HCT116 (cell line): ENCODE measurements at regions not wholly inside any gene's neighbourhood (a gene's known extent, or its start where the extent isn't known, plus 50 kb on each side); places are given as distances from the start of the nearest gene placed in this dataset.

Experiments used
- ATAC-seq: fragments of 200-7000 bp; cut with Tn5 transposase; 2 replicates; pipeline ENCODE4 v1.9.1; 2020; ENCODE audit warnings: mild to moderate bottlenecking, moderate library complexity
- BruUV-seq: library from RNA; stranded (reverse); fragments of 400-500 nt; replicated peaks from 2 replicates; lab custom pipeline; 2021; lab: Mats Ljungman, UMichigan
- CTCF ChIA-PET: fragments of 300-600 bp; sonication (Branson Sonifier 250); formaldehyde crosslinking; loops from one replicate; lab custom pipeline; 2021; ENCODE audit warnings: antibody characterized with exemption; lab: Charles Lee
- POLR2A ChIA-PET: fragments of 300-600, 350-600 bp; sonication (Branson Sonifier 250); formaldehyde crosslinking; loops from one replicate; lab custom pipeline; 2021; ENCODE audit warnings: antibody characterized with exemption; lab: Charles Lee
- RAD21 ChIA-PET, 2 experiments: fragments of 300-600 bp; sonication (Branson Sonifier 250); formaldehyde crosslinking; loops; one replicate each; lab custom pipeline; 2023; ENCODE audit warnings: low total read pairs in 2 of 2; ENCODE audit not compliant: uncharacterized antibody in 2 of 2, unreplicated experiment in 2 of 2, low non-redundant PET in 1 of 2; lab: Charles Lee
- DNase-seq: peaks from one replicate; pipeline ENCODE4 v3.0.0-alpha.2; 2010; ENCODE audit warnings: low read depth, low spot score
- H2AFZ ChIP-seq: fragments of 200-600 bp; shearing (Covaris generic), sonication (generic); 2 replicates; pipeline ENCODE4 v1.6.1; 2017; ENCODE audit warnings: low read depth, mixed run types, mixed read lengths, antibody characterized with exemption, low read length; ENCODE audit not compliant: poor library complexity, severe bottlenecking
- H3K27ac ChIP-seq: 2 replicates; pipeline ENCODE4 v1.5.1; 2012; ENCODE audit warnings: low read depth, low read length
- H3K27me3 ChIP-seq: fragments of 200-600 bp; sonication (generic); 2 replicates; pipeline ENCODE4 v1.6.1; 2016; ENCODE audit warnings: mixed run types, low read length, mixed read lengths; ENCODE audit not compliant: insufficient read depth
- H3K36me3 ChIP-seq, 2 experiments: fragments of 200-500 bp in 1 of 2; fragments of 200-600 bp in 1 of 2; sonication (Bioruptor generic) in 1 of 2; sonication (generic) in 1 of 2; 2 replicates each; pipeline versions ENCODE4 v1.5.1 to v1.6.1; 2014 to 2016; ENCODE audit warnings: low read length in 2 of 2, inconsistent platforms in 1 of 2, mixed read lengths in 1 of 2, mixed run types in 1 of 2; ENCODE audit not compliant: insufficient read depth in 2 of 2, control insufficient read depth in 1 of 2
- H3K4me1 ChIP-seq, 2 experiments: fragments of 200-600 bp in 1 of 2; sonication (generic) in 1 of 2; 2 replicates each; pipeline versions ENCODE4 v1.5.1 to v1.6.1; 2012 to 2017; ENCODE audit warnings: low read length in 2 of 2, inconsistent platforms in 1 of 2, mild to moderate bottlenecking in 1 of 2, mixed read lengths in 1 of 2, mixed run types in 1 of 2, moderate library complexity in 1 of 2; ENCODE audit not compliant: insufficient read depth in 2 of 2, control insufficient read depth in 1 of 2
- H3K4me2 ChIP-seq: fragments of 200-600 bp; sonication (generic); 2 replicates; pipeline ENCODE4 v1.6.1; 2017; ENCODE audit warnings: mixed run types, low read length, mixed read lengths
- H3K4me3 ChIP-seq, 2 experiments: fragments of 200-600 bp in 1 of 2; sonication (generic) in 1 of 2; replicated peaks in 1 of 2; 2 replicates each; pipeline ENCODE4 v1.5.1; 2011 to 2016; ENCODE audit warnings: low read length in 2 of 2, control low read depth in 1 of 2, low read depth in 1 of 2, mild to moderate bottlenecking in 1 of 2, mixed read lengths in 1 of 2, mixed run types in 1 of 2
- H3K79me2 ChIP-seq: fragments of 200-600 bp; sonication (generic); 2 replicates; pipeline ENCODE4 v1.6.1; 2017; ENCODE audit warnings: mild to moderate bottlenecking, mixed run types, low read length, moderate library complexity, mixed read lengths; ENCODE audit not compliant: insufficient read depth
- H3K9ac ChIP-seq: fragments of 200-600 bp; sonication (generic); 2 replicates; pipeline ENCODE4 v1.6.1; 2016; ENCODE audit warnings: low read length, mixed read lengths
- H3K9me2 ChIP-seq: fragments of 200-600 bp; sonication (generic), shearing (Covaris generic); 2 replicates; pipeline ENCODE4 v1.6.1; 2017; ENCODE audit warnings: mixed run types, mild to moderate bottlenecking, moderate library complexity; ENCODE audit not compliant: insufficient read depth
- H3K9me3 ChIP-seq, 2 experiments: fragments of 200-500 bp in 1 of 2; fragments of 200-600 bp in 1 of 2; sonication (Bioruptor generic) in 1 of 2; sonication (generic) in 1 of 2; 2 replicates each; pipeline ENCODE4 v1.6.1; 2014 to 2017; ENCODE audit warnings: low read length in 2 of 2, mixed read lengths in 2 of 2, inconsistent platforms in 1 of 2, low read depth in 1 of 2, mild to moderate bottlenecking in 1 of 2, mixed run types in 1 of 2, moderate library complexity in 1 of 2; ENCODE audit not compliant: control insufficient read depth in 1 of 2, insufficient read depth in 1 of 2
- H4K20me1 ChIP-seq: fragments of 200-600 bp; sonication (generic), shearing (Covaris generic); 2 replicates; pipeline ENCODE4 v1.6.1; 2017; ENCODE audit warnings: mixed run types, mild to moderate bottlenecking, moderate library complexity; ENCODE audit not compliant: insufficient read depth
- CBX3 ChIP-seq: IDR thresholded peaks from 2 replicates; pipeline ENCODE4 v1.6.1; 2012; ENCODE audit warnings: low read depth
- EZH2 ChIP-seq: fragments of 200-600 bp; sonication (generic); IDR thresholded peaks from 2 replicates; pipeline ENCODE4 v1.6.1; 2017; ENCODE audit warnings: antibody characterized with exemption, mixed run types
- EZH2phosphoT487 ChIP-seq: fragments of 200-600 bp; IDR thresholded peaks from 2 replicates; pipeline ENCODE4 v1.6.1; 2018; ENCODE audit warnings: antibody characterized with exemption, borderline replicate concordance
- JUND ChIP-seq: IDR thresholded peaks from 2 replicates; pipeline ENCODE4 v1.6.1; 2012
- POLR2A ChIP-seq: IDR thresholded peaks from 2 replicates; pipeline ENCODE4 v1.7.0; 2011; ENCODE audit warnings: borderline replicate concordance; ENCODE audit not compliant: insufficient read depth, insufficient read length; ENCODE audit errors: extremely low read depth
- RAD21 ChIP-seq: IDR thresholded peaks from 2 replicates; pipeline ENCODE4 v1.6.1; 2012; ENCODE audit warnings: low read depth, mild to moderate bottlenecking
- SIN3A ChIP-seq: IDR thresholded peaks from 2 replicates; pipeline ENCODE4 v1.6.1; 2012; ENCODE audit warnings: low read depth
- SRF ChIP-seq: IDR thresholded peaks from 2 replicates; pipeline ENCODE4 v1.6.1; 2012; ENCODE audit warnings: low read depth
- YY1 ChIP-seq: IDR thresholded peaks from 2 replicates; pipeline ENCODE4 v1.6.1; 2011; ENCODE audit warnings: low read length, low read depth, moderate library complexity, mild to moderate bottlenecking; ENCODE audit not compliant: insufficient replicate concordance; ENCODE audit errors: extremely low read depth
- intact Hi-C: fragments of 100-400 bp; cut with micrococcal nuclease; formaldehyde crosslinking; loops from 2 replicates; pipeline ENCODE4 v1.10.0; 2022
- TF ChIP-seq, protein P1 (sequence below): IDR thresholded peaks from 2 replicates; pipeline ENCODE4 v1.6.1; 2012
- TF ChIP-seq, protein P2 (sequence below): IDR thresholded peaks from 2 replicates; pipeline ENCODE4 v1.6.1; 2012; ENCODE audit warnings: low read depth
- TF ChIP-seq, protein P3 (sequence below): IDR thresholded peaks from 2 replicates; pipeline ENCODE4 v1.6.1; 2012

DNA sequence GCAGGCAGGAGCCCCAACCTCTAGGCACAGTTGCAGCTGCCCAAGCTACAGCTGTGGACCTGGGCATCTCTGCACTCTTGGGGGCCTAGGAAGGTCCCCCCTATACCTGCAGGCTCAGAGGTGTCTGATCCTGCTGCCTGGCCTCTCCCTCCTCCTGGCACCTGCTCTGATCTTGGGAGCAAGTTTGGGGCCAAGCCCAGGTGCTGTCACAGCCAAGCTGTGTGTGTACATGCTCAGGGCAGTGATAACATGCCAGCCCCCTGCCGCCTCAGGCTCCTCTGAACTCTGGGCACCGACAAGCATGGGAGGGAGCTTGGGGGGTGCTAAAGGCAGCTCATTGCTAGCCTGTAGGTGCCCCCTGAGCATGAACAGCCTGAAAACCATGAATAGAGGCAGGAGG lies 829.6 kb upstream of the VRK2 start:
- no peaks in the 10 kb centered on the region for H4K20me1 ChIP-seq
- no TSS peak for BruUV-seq

More for the DNA sequence above, 829.6 kb upstream of the VRK2 start:
- H3K9me3 ChIP-seq, result peaks cover 0 to 4% of the 10 kb centered on the region in 2 experiments; a peak in 1 of 4 replicates
- H3K4me3 ChIP-seq, result no peak overlapping the region
- no peak overlapping the region for H3K4me2 ChIP-seq
- ChIA-PET POLR2A (no interaction called here), CTCF (no interaction called here), RAD21 (no interaction called here)
- no peak for ATAC-seq
- no peak for TF ChIP-seq RAD21
- no peak for TF ChIP-seq POLR2A
- no peak for TF ChIP-seq CBX3
- TF ChIP-seq EZH2phosphoT487, result no peak
- TF ChIP-seq, protein P1, sequence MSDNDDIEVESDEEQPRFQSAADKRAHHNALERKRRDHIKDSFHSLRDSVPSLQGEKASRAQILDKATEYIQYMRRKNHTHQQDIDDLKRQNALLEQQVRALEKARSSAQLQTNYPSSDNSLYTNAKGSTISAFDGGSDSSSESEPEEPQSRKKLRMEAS, result no peak
- no peak for TF ChIP-seq SIN3A
- TF ChIP-seq, protein P2, sequence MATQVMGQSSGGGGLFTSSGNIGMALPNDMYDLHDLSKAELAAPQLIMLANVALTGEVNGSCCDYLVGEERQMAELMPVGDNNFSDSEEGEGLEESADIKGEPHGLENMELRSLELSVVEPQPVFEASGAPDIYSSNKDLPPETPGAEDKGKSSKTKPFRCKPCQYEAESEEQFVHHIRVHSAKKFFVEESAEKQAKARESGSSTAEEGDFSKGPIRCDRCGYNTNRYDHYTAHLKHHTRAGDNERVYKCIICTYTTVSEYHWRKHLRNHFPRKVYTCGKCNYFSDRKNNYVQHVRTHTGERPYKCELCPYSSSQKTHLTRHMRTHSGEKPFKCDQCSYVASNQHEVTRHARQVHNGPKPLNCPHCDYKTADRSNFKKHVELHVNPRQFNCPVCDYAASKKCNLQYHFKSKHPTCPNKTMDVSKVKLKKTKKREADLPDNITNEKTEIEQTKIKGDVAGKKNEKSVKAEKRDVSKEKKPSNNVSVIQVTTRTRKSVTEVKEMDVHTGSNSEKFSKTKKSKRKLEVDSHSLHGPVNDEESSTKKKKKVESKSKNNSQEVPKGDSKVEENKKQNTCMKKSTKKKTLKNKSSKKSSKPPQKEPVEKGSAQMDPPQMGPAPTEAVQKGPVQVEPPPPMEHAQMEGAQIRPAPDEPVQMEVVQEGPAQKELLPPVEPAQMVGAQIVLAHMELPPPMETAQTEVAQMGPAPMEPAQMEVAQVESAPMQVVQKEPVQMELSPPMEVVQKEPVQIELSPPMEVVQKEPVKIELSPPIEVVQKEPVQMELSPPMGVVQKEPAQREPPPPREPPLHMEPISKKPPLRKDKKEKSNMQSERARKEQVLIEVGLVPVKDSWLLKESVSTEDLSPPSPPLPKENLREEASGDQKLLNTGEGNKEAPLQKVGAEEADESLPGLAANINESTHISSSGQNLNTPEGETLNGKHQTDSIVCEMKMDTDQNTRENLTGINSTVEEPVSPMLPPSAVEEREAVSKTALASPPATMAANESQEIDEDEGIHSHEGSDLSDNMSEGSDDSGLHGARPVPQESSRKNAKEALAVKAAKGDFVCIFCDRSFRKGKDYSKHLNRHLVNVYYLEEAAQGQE, result no peak
- TF ChIP-seq, protein P3, sequence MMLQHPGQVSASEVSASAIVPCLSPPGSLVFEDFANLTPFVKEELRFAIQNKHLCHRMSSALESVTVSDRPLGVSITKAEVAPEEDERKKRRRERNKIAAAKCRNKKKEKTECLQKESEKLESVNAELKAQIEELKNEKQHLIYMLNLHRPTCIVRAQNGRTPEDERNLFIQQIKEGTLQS, result no peak
- TF ChIP-seq JUND, result no peak
- TF ChIP-seq EZH2, result no peak
- TF ChIP-seq YY1, result no peak
- TF ChIP-seq SRF, result no peak
- no peaks in the 10 kb centered on the region for H3K4me1 ChIP-seq
- no peaks in the 10 kb centered on the region for H3K36me3 ChIP-seq
- H2AFZ ChIP-seq, result no peak overlapping the region
- H3K79me2 ChIP-seq, result no peaks in the 10 kb centered on the region
- DNase-seq, result no peak
- intact Hi-C loops, result no loop called here
- no peaks in the 10 kb centered on the region for H3K9me2 ChIP-seq
- no peaks in the 10 kb centered on the region for H3K27me3 ChIP-seq
- no peak overlapping the region for H3K9ac ChIP-seq
- no peak overlapping the region for H3K27ac ChIP-seq
